Chondrocyte (in vitro differentiated cells): ENCODE measurements at regions not wholly inside any gene's neighbourhood (a gene's known extent, or its start where the extent isn't known, plus 50 kb on each side); places are given as distances from the start of the nearest gene placed in this dataset.

Source experiments
- DNase-seq: peaks from one replicate; pipeline ENCODE4 v3.0.0; 2021; ENCODE audit warnings: mixed read lengths, low spot score
- H3K27ac Mint-ChIP-seq: one replicate; pipeline ENCODE4 v1.8.0; 2021; ENCODE audit warnings: mild to moderate bottlenecking, moderate library complexity, mixed read lengths; ENCODE audit not compliant: unreplicated experiment
- H3K27me3 Mint-ChIP-seq: 2 replicates; pipeline ENCODE4 v1.8.0; 2021; ENCODE audit warnings: low read depth, mixed read lengths
- H3K36me3 Mint-ChIP-seq: 2 replicates; pipeline ENCODE4 v1.8.0; 2021; ENCODE audit warnings: low read depth, mixed read lengths
- H3K4me1 Mint-ChIP-seq: 2 replicates; pipeline ENCODE4 v1.8.0; 2021; ENCODE audit warnings: low read depth, mild to moderate bottlenecking, mixed read lengths
- H3K4me3 Mint-ChIP-seq: one replicate; pipeline ENCODE4 v1.8.0; 2021; ENCODE audit warnings: mild to moderate bottlenecking, moderate library complexity, mixed read lengths; ENCODE audit not compliant: unreplicated experiment
- H3K9me3 Mint-ChIP-seq: 2 replicates; pipeline ENCODE4 v1.8.0; 2021; ENCODE audit warnings: low read depth, mixed read lengths
- CTCF ChIP-seq: fragments of 200-600 bp; sonication (generic); IDR thresholded peaks from 2 replicates; pipeline ENCODE4 v1.5.0; 2021; ENCODE audit warnings: antibody characterized with exemption, mild to moderate bottlenecking, moderate library complexity

- Mint-ChIP-seq H3K9me3 (no peaks in the 10 kb centered on the region), H3K4me3 (no peak overlapping the region), H3K27ac (no peak overlapping the region), H3K27me3 (peaks cover 7% of the 10 kb centered on the region), H3K36me3 (no peaks in the 10 kb centered on the region), H3K4me1 (no peaks in the 10 kb centered on the region)
- TF ChIP-seq CTCF: peak; percentile 54
- no peak for DNase-seq
Observed at GRCh38 chr20:43389839-43390626, 67.7 kb upstream of the SRSF6 start.

GRCh38 chr20:43389211-43389610 is 68.5 kb upstream of the SRSF6 start:
- H3K4me1 Mint-ChIP-seq: no peaks in the 10 kb centered on the region

GRCh38 chr20:43388268-43389002 is 69.3 kb upstream of the SRSF6 start:
- no peak for TF ChIP-seq CTCF
- Mint-ChIP-seq H3K4me1 (no peaks in the 10 kb centered on the region), H3K4me3 (no peak overlapping the region), H3K27me3 (peaks cover 8% of the 10 kb centered on the region), H3K36me3 (no peaks in the 10 kb centered on the region), H3K27ac (no peak overlapping the region), H3K9me3 (no peaks in the 10 kb centered on the region)
- no peak for DNase-seq

More at GRCh38 chr20:43389211-43389610, 68.5 kb upstream of the SRSF6 start:
- Mint-ChIP-seq H3K9me3 (no peaks in the 10 kb centered on the region), H3K27ac (no peak overlapping the region), H3K27me3 (peaks cover 7% of the 10 kb centered on the region), H3K4me3 (no peak overlapping the region), H3K36me3 (no peaks in the 10 kb centered on the region)
- TF ChIP-seq CTCF: no peak
- no peak for DNase-seq

GRCh38 chr20:43387737-43388136 is 70.0 kb upstream of the SRSF6 start:
- Mint-ChIP-seq H3K27ac (no peak overlapping the region), H3K27me3 (peaks cover 8% of the 10 kb centered on the region), H3K4me1 (no peaks in the 10 kb centered on the region), H3K4me3 (no peak overlapping the region), H3K9me3 (no peaks in the 10 kb centered on the region), H3K36me3 (no peaks in the 10 kb centered on the region)
- no peak for TF ChIP-seq CTCF
- DNase-seq: no peak

- Mint-ChIP-seq H3K9me3 (no peaks in the 10 kb centered on the region), H3K27me3 (peaks cover 8% of the 10 kb centered on the region), H3K36me3 (no peaks in the 10 kb centered on the region), H3K27ac (no peak overlapping the region), H3K4me1 (no peaks in the 10 kb centered on the region), H3K4me3 (no peak overlapping the region)
- no peak for DNase-seq
- no peak for TF ChIP-seq CTCF
Observed at GRCh38 chr20:43386878-43387277, 70.8 kb upstream of the SRSF6 start.
